ENCODE measurements at regions not wholly inside any gene's neighbourhood (a gene's known extent, or its start where the extent isn't known, plus 50 kb on each side); places are given as distances from the start of the nearest gene placed in this dataset.
"Not testable (repeated sequence)": the region's sequence is repeated elsewhere in the genome, so short reads cannot be mapped to it uniquely, and the experiment has no call there.

DNA sequence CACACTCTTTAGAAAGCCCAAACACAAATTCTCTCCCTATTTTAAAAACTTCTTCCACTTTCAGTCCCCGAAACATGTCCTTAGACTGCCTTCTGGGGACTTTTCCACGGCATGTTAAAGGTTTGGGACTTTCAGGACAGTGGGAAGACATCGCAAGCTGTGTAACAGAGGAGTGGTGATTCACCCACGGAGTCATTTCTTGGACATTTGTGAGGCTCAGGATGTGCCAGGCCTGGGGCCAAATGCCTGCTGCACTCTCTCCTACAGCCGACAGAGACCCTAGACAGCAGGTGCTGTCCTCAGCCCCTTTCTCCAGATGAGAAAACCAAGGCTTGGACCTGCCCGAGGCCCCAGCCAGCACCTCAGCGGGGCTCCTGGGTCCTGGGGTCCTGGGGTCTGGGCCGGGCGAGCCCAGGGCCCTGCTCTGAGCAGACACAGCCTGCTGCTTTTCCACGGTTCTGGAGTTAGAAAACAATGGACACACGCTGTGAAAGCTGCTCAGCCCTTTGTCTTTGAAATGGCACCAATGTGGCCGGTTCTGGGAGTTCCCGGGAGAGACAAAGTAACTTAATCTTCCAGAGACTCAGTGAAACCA, 370.2 kb upstream of the SFSWAP start:
- no peak for DNase-seq (ENCODE audit: insufficient read length)
- TF ChIP-seq POLR2A (IDR thresholded peaks at IDR 0.05; ENCODE audit: low read depth, low read length) (no peak), TAF1 (IDR thresholded peaks at IDR 0.05; ENCODE audit: borderline replicate concordance, low read depth, low read length) (no peak), POLR2AphosphoS5 (IDR thresholded peaks at IDR 0.05; ENCODE audit: low read depth, low read length) (no peak)
- FAIRE-seq, result no peak

- not testable (repeated sequence) for FAIRE-seq; DNase-seq (ENCODE audit: insufficient read length)
Observed at GRCh38 chr12:131341608-131342007, 369.3 kb upstream of the SFSWAP start.

DNA sequence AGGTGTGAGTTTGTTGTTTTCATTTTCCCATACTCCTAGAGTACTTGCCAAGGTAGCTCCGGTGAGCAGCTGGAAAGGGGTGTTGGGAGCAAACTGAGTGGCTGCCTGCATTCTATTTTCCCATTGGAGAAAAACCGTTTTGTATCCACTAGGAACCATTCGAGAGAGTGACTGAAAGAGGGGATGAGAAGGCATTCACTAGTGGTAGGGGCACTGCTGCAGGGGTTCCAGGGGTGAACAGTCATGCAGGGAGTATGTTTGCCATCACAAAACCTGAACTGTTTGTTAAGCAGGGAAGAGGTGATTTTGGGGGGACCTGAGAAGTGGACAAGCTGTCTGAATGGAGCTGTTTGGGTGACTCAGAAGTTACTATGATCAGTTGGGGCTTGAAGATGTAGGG, 367.5 kb upstream of the SFSWAP start:
- not testable (repeated sequence) for FAIRE-seq; DNase-seq (ENCODE audit: insufficient read length)

DNA sequence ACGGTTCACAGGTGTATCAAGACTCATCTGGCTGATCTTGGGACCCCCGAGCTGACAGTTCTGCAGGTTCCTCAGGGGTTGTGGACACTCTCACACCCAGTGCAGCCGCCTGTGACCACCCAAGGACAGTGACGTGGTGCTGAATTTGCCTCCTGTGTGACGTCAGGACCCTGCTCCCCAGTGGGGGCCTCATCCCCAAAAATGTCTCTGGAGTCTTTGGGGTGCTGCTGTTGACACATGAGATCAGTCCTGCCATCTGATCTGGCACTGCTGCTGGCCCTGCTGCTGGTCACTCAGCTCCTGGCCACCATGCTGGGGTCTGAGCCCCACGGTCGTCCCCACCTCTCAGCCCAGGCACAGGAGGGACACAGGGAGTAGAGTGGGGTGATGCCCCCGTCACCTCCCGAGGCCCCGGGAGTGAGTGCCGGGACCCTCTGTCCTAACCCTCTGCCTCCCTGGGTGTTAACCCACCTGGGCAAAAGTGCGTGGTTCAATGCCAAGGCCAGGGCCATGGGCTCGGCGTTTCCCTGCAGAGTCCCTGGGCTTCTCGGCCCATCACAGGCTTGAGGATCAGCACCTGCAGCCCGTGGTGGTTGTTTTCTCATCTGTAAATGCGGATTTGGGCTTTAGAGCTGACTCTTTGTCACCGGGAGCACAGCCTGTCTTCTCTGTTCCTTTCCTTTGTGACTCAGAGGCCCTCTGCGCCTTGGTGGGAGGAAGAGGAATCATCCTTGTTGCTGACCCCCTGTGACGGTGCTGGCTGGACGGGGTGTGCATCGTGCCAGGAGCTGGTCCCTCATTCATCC, 366.0 kb upstream of the SFSWAP start:
- FAIRE-seq; DNase-seq (ENCODE audit: insufficient read length): not testable (repeated sequence)

- TF ChIP-seq POLR2A (IDR thresholded peaks at IDR 0.05; ENCODE audit: low read depth, low read length), result no peak
- no peak for TF ChIP-seq POLR2AphosphoS5 (IDR thresholded peaks at IDR 0.05; ENCODE audit: low read depth, low read length)
- TF ChIP-seq TAF1 (IDR thresholded peaks at IDR 0.05; ENCODE audit: borderline replicate concordance, low read depth, low read length), result no peak
- DNase-seq (ENCODE audit: insufficient read length) (no peak), FAIRE-seq (no peak)
Observed at GRCh38 chr12:131345521-131346436, 365.1 kb upstream of the SFSWAP start.

DNA sequence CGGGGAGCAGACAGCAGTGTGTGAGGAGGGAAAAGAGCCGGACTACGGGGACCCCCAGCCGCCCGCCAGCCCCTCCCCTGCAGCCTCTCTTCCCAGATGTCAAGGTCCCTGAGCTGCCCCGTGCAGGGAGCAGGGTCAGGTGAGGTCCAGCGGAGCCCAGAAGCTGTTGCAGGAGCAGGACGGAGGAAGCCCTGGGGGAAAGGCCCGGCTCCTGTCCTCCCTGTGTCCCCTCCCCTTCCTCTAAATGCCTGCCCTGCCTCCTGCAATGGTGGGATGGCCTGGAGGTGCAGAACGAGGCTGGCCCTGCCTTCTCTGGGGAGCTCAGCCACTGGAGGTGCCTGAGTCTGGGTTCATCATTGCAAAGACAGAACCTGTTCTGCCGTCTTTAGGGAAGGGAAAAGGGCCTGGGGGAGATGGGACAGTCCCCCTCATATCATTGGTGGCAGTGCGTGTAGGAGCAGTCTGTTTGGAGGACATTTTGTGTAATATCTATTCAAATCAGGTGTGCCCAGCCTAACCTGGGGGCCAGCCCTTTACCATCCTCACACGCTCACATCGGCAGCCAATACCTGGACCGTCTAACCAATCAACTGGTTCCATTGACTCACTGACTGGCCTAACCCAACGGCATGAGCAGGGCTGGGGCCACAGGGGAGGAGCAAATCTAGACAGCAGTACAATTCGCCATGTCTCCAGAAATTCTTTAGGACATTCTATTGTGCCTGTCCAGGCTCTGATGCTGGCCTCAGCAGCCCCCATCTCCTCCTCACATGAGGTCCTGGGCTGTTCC, 364.1 kb upstream of the SFSWAP start:
- DNase-seq (ENCODE audit: insufficient read length), result no peak
- no peak for FAIRE-seq
- TF ChIP-seq POLR2AphosphoS5 (IDR thresholded peaks at IDR 0.05; ENCODE audit: low read depth, low read length) (no peak), POLR2A (IDR thresholded peaks at IDR 0.05; ENCODE audit: low read depth, low read length) (no peak), TAF1 (IDR thresholded peaks at IDR 0.05; ENCODE audit: borderline replicate concordance, low read depth, low read length) (no peak)

- no peak for FAIRE-seq
- TF ChIP-seq TAF1 (IDR thresholded peaks at IDR 0.05; ENCODE audit: borderline replicate concordance, low read depth, low read length) (no peak), POLR2A (IDR thresholded peaks at IDR 0.05; ENCODE audit: low read depth, low read length) (no peak), POLR2AphosphoS5 (IDR thresholded peaks at IDR 0.05; ENCODE audit: low read depth, low read length) (no peak)
- DNase-seq (ENCODE audit: insufficient read length), result no peak
Observed at GRCh38 chr12:131347345-131347714, 363.6 kb upstream of the SFSWAP start.

DNA sequence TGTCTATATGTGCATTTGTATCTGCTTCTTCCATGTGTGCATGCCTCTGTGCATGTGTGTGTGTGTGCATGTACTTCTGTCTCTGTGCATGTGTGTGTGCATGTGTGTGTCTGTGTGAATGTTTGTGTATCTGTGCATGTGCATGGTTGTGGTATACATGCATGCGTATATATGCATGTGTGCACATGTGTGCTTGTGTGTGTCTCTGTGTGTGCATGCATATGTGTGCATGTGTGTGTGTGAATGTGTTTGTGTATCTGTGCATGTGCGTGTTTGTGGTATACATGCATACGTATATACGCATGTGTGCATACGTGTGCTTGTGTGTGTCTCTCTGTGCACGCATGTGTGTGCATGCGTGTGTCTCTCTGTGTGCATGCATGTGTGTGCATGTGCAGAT, 363.2 kb upstream of the SFSWAP start:
- no peak for FAIRE-seq
- TF ChIP-seq TAF1 (IDR thresholded peaks at IDR 0.05; ENCODE audit: borderline replicate concordance, low read depth, low read length) (no peak), POLR2A (IDR thresholded peaks at IDR 0.05; ENCODE audit: low read depth, low read length) (no peak), POLR2AphosphoS5 (IDR thresholded peaks at IDR 0.05; ENCODE audit: low read depth, low read length) (no peak)

DNA sequence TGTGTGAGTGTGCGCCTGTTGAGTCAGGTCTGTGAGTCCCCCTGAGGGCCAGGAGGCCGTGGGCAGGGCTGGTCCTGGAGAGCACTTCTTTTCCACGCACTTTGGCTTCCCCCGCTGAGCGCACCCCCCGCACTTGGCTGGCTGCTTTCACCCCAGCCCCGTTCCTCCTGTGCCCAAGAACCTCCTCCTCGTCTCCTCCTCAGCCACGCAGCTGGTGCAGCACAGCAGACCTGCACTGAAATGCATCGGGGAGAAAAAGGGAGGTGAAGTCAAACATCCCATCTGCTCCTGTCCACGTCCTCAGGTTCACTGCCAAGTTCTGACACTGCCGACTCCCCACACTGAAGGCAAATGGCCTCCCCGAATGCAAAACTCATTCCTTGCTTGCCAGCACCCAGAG, 362.7 kb upstream of the SFSWAP start:
- FAIRE-seq, result no peak
- DNase-seq (ENCODE audit: insufficient read length), result no peak
- no peak for TF ChIP-seq POLR2A (IDR thresholded peaks at IDR 0.05; ENCODE audit: low read depth, low read length)

More for the DNA sequence above, 363.2 kb upstream of the SFSWAP start:
- DNase-seq (ENCODE audit: insufficient read length), result no peak

DNA sequence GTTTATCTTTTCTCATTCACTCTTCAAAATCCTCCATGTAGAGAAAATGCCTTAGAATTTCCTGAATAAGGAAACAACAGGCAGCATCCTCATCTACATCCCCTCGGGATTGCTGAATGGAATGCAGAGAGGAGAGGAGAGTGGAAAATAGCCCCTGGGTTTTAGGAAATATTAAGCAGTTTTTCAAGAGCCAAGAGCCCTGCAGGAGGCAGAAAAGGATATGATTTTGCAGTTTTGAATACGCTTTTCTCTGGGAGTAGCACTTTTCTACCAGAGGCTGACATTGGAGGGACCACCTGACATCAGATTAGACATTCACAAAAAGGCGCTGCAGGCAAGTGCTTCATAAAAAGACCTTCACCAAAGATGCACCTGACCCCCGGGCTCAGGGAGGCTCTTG, 362.2 kb upstream of the SFSWAP start:
- FAIRE-seq (no peak), DNase-seq (ENCODE audit: insufficient read length) (no peak)
- TF ChIP-seq TAF1 (IDR thresholded peaks at IDR 0.05; ENCODE audit: borderline replicate concordance, low read depth, low read length) (no peak), POLR2AphosphoS5 (IDR thresholded peaks at IDR 0.05; ENCODE audit: low read depth, low read length) (no peak), POLR2A (IDR thresholded peaks at IDR 0.05; ENCODE audit: low read depth, low read length) (no peak)

DNA sequence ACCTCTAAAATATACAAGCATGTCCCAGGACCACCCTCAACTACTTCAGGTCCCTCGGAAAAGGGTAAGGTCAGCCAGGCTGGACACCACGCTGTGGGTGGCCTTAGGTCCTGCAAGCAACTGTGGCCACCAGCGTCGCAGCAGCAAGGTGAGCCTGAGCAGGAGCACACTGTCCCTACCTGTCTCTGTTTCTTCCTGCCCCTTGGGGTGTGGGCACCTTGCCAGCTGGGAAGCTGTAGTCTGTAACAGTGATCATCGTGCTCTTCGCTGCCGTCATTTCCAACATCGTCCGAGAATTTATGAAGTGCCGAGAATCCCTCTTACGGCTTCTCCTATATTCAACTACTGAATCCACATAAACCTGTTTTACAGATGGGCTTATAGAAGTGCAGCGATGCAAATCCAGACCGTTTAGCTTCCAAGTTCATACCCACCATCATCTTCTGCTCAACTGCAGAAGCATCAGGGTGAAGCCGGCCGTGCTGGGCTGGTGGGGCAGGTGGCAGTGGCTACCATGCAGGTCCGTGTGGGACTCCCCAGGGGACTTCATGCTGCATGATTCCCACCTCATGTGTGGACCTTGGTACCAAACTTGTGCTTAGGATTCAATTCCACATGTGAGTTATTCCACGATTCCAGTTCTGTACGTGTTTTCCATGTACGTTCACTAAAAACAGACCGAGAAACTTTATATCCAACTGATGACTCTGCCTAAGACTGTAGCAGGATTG, 361.3 kb upstream of the SFSWAP start:
- DNase-seq (ENCODE audit: insufficient read length), result no peak
- no peak for TF ChIP-seq TAF1 (IDR thresholded peaks at IDR 0.05; ENCODE audit: borderline replicate concordance, low read depth, low read length)
- TF ChIP-seq POLR2A (IDR thresholded peaks at IDR 0.05; ENCODE audit: low read depth, low read length), result no peak
- no peak for TF ChIP-seq POLR2AphosphoS5 (IDR thresholded peaks at IDR 0.05; ENCODE audit: low read depth, low read length)
- FAIRE-seq, result no peak

Data from GM12892 (cell line).